Fibroblast of gingiva (primary cell): ENCODE measurements at regions not wholly inside any gene's neighbourhood (a gene's known extent, or its start where the extent isn't known, plus 50 kb on each side); places are given as distances from the start of the nearest gene placed in this dataset.

Experiments
- DNase-seq: peaks from one replicate; pipeline ENCODE4 v3.0.0-alpha.2; 2011; ENCODE audit warnings: low read depth

- DNase-seq = no peak
Measured at GRCh38 chr9:117547904-117548303, 133.0 kb upstream of the ASTN2 start.

- no peak for DNase-seq
Measured at GRCh38 chr9:117546894-117547678, 132.2 kb upstream of the ASTN2 start.

DNA sequence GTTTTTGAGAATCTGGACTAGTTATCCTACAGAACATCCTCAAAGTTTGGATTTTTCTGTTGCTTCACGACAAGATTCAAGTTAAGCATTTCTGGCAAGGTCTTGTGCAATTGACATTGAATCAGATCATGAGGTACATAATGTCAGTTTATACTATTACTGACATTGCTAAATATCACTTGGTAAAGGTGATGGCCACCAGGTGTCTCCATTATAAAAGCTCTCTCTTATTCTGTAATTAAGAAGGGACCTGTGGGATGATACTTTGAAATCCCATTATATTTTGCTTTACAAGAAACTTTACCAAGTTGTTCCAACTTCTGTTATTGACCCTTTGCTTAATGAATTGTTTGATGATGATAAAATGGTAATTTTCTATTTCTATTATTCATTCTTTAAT lies 131.0 kb upstream of the ASTN2 start:
- no peak for DNase-seq

DNA sequence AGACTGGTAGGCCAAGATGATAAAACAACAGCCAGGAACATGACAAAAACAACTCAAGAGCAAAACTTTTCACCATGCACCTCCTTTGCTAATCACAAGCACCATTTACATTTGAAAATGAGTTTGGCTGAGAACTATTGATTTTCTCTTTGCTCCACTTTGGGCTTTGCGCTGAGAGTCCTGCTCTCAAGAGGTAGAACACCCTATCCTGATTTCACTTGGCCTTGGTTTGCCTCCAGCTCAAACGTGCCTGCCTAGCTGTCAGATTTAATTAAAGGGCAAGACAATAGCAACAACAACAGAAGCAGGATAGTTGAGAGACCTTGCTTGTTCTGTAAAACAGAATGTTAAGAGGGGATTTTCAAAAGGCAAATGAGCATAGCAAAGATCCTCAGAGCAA lies 128.2 kb upstream of the ASTN2 start:
- DNase-seq = no peak

DNA sequence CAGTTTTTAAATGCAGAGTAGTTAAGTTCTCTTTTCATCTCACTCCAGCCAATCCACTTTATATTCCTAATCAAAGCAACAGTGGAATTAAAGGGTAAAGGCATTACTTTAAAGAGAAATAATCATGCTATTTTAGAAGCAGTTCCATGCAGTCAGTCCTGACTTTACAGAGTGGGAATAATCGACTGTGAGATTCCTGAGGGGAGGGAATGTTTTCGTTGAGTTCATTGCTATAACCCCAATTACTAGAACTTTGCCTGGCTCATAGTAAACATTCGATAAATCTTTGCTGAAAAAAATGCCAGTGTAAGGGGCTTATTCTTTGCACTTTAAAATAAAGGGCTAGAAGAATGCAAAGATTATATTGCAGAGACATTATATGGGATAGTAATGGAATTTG lies 127.2 kb upstream of the ASTN2 start:
- no peak for DNase-seq

DNA sequence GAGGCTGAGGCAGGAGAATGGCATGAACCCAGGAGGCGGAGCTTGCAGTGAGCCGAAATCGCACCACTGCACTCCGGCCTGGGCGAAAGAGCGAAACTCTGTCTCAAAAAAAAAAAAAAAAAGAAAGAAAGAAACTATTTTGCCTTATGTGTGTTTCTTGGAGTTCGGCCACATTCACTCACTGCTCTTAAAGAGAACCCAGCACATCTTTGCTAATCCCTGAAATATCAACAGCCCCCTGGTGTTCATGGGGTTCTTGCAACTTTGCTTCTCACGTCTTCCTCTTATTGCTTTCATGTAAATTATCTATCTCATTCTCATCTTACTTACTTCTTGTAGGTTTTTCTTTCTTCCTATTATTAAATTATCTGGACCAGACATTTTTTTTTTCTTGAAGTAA lies 126.3 kb upstream of the ASTN2 start:
- no peak for DNase-seq

GRCh38 chr9:117535973-117536372 lies 121.1 kb upstream of the ASTN2 start:
- no peak for DNase-seq

- no peak for DNase-seq
Measured at GRCh38 chr9:117535434-117535833, 120.6 kb upstream of the ASTN2 start.

GRCh38 chr9:117528225-117528624 lies 113.4 kb upstream of the ASTN2 start:
- no peak for DNase-seq

- no peak for DNase-seq
Measured at GRCh38 chr9:117526674-117527073, 111.8 kb upstream of the ASTN2 start.

DNA sequence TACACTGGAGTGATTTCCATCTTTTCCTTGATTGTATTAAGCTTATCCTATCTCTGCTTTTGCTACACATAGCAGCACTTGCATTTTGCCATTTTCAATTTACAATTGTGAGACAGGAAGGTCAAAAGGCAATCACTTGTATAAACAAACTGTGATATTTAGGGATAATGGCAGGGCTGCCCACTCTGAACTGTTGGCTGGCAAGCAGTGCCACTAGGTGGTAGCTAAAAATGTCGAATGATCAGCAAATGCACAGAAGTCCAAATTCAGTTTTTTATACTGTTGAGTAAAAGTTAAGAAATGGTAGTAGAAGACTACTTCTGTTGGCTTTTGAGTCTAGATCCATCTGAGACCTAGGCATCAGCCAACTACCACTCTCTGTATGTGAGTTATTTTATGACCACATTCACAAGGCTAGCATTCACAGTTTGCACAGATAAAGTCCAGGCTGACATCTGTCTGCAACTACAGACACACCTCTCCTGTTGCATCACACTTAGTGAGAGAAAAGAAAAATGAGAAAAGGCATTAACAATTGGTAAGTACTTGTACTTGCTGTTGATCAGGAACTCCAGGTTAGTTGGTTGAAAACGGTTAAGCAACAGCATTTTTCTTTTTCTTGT lies 108.8 kb upstream of the ASTN2 start:
- DNase-seq = no peak

DNA sequence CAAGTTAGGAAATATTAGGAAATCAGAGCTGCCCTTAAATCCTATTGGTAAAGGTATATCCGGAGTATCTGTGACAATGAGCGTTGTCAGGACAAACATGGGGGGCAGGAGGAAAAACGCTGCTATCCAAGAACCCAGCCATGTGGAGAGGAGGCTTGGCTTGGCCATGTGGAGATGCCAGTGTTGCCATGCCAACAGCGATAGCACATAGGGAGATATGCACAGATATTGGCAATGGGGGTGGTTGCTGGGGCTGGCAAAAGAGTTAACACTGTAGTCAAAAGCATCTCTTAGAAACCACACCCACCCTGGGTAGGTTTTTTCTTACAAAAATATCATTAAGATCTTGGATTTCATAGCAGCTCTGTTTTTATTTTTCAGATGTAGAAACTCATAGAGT lies 106.4 kb upstream of the ASTN2 start:
- DNase-seq = no peak

DNA sequence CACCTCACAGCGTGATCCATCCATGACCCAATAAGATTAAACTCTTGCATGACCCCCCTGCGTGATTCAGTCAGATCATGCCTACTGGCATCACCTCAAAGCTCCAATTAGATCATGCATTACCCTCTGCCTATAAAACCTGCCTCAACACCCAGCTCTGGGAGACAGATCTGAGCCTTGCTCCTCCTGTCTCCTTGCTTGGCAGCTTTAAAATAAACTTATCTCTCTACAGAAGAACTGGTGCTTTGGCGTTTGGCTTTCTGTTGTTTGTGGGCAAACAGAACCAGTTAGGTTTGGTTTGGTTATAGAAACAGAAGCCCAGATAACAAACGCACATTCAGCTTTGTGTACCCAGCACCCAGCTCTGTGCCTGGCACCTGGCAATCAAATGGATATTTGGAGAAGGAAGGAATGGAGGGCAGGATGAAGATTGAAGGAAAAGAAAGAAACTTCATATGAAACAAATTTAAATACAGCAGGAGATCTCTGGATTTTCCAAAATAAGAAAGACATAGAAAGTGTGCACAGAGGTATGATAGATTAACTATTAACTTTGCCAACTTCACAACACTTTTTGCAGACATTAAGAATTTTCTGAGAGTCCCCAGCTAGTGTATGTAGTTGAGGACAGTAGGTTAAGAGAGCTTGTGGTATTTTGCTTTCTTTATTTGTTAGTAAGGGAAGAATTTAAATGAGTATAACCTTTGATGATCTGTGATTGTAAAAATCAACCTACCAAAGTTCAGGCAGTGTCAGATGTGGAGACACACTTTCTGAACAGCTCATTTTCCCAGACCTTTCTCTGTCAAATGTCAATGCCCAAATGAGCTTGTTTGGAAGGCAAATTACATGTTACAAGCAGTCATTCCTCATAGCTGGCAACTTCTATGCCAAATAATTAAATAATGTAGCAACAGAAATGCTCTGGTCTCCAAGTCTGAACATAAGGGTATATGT lies 102.1 kb upstream of the ASTN2 start:
- DNase-seq = no peak

DNA sequence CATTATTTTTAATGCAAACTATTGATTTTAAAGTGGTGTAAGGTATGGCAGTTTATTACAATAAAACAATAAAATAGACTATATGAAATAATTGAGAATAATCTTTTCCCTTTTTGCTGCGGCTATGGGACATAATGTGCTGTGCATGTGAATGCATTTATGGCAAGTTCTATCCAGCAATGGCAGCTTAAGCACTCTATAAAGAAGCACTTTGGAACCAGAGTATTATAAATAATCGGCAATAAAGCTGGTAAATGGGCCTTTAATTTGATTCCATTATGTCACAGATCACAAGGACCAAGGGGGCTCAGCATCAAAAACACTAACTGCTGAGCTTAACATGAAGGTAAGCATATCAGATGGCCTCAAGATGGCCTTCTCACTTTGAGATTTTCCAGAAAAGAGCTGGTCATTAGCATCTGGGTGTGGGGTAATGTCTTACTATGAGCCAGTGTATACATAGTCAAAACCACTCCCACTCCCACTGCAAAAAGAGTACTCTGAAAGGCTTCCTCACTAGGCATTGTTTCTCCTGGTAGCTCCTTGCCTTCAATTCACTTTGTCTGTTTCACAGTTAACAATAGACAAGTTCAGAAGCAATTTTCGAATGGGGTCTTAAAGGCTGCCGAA lies 97.1 kb upstream of the ASTN2 start:
- no peak for DNase-seq

DNA sequence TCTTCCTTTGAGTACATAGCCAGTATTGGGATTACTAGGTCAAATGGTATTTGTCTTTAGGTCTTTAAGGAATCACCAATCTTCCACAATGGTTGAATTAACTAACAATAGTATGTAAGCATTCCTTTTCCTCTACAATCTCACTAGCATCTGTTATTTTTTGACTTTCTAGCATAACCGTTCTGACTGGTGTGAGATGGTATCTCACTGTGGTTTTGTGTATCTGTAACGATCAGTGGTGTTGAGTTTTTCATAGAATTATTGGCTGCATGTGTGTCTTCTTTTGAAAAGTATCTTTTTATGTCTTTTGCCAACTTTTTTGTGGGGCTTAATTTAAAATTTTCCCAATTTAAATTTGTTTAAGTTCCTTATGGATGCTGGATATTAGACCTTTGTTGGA lies 81.5 kb upstream of the ASTN2 start:
- DNase-seq = no peak

DNA sequence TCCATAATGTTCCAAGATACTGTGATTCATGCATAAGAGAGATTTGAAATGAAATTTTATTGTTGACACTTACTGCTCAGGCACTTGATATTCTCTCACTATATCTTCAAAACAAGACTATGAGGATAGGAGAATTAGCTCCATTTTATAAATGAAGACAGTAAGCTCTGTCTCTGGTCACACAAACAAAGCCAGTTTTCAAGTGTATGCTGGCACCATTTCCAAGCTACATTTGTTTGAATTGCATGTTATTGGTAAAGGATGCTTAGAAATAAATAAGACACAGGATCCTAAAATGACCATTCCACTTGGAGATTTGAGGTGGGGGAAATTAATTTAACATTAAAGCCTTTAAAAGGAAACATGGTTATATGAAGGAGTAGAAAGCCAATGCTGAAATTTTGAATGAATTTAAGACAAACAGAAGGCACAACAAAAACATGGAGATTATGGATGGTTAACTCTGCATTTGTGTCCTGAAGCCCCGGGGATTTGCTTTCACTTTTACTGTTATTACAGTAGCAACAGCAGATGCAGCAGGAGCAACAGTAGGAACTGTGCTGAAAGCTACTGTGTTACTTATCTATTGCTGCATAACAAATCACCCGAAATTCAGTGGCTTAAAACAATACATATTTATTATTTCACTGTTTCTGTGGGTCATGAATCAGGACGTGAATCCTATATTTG lies 79.7 kb upstream of the ASTN2 start:
- no peak for DNase-seq

DNA sequence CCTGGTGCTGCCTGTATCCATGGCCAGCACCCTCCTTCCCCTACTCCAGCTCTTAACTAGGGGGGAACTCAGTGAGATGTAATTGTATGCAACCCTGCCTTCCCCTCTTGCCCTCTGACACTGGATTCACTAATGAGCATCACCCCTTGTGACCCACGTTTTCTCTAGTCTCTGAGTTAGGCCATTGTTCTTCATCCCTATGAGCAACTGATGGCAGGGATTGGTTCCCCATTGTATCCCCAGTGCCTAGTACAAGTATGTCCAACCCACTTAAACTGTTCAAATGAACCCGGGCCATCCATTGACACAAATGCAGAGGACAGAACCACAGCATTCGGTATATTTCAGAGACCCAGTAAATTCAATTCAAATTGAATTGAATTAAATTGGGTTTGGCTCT lies 77.6 kb upstream of the ASTN2 start:
- DNase-seq = no peak

DNA sequence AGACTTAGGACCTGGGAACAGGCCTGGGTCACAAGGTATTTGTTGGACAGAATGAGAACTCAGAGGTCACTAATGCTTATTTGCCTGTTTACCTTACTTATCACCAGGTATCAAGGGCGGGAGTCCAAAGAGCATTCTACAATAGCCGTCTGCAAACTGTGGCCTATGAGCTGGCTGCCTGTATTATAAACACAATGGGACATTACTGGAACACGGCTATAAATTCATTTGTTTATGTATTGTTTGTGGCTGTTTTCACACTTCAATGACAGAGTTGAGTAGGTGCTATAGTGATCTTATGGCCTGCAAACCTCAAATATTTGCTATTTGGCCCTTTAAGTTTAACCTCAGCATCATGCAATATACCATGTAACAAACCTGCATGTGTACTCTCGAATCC lies 76.6 kb upstream of the ASTN2 start:
- DNase-seq = no peak

- no peak for DNase-seq
Measured at GRCh38 chr9:117490199-117490598, 75.3 kb upstream of the ASTN2 start.

- no peak for DNase-seq
Measured at GRCh38 chr9:117488659-117489058, 73.8 kb upstream of the ASTN2 start.

DNA sequence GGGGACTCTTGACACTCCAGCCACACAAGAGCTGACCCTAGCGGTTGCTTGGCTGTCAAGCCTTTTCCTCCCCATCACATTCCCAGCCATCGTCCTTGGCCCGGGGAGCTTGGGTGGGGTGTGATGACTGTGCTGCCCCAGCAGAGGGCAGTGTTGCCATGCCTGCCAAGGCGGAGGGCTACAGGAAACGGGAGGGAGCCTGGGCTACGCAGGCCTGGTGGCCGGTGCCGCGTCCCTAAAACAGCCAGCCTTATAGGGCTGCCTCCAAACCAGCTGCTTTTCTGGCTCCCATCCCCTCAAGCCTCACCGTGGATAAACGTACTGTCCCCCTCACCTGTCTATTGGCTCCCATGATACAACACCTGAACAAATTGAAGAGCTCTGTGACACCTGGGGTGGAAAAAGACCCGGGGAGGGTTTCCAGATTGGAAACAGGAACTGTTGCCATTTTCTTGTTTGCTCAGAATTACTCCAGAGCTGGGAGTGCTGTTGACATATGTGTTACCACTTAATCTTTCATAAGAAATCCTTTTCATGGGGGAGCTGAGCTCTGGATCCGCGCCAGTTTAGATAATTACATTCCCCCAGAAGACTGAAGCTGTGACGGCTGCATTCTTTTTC lies 72.8 kb upstream of the ASTN2 start:
- DNase-seq = no peak
